Fibroblast of villous mesenchyme (primary cell): ENCODE measurements at regions not wholly inside any gene's neighbourhood (a gene's known extent, or its start where the extent isn't known, plus 50 kb on each side); places are given as distances from the start of the nearest gene placed in this dataset.
A peak's percentile ranks its signal among the peaks of the same experiment; 100 is the strongest.

ENCODE experiments used
- DNase-seq: peaks from one replicate; pipeline ENCODE4 v3.0.0-alpha.2; 2010; ENCODE audit warnings: low read depth
- H3K4me3 ChIP-seq: 2 replicates; pipeline ENCODE4 v1.5.1; 2011; ENCODE audit warnings: low read depth, mild to moderate bottlenecking, low read length
- TF ChIP-seq, protein P1 (sequence below): IDR thresholded peaks from 2 replicates; pipeline ENCODE4 v1.5.1; 2012; ENCODE audit warnings: low read depth, mild to moderate bottlenecking, low read length; ENCODE audit not compliant: insufficient read depth

DNA sequence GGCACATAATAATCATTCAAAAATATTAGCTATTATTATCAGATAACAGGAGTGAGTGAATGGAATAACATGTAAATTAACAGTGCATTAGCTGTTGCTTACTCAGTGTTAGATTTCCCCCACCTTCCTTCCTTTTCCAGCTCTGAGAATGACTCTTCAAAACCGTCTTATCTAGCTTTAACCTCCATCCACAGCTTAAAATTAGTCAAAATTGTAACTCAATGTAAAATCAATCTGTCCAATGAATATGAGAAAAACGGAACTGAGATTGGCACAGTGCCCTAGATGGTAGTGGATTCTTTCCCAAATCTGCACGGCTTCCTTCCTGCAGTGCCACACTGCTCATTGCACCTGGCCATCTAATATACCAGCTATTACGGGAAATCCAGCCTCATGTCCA, 156.8 kb upstream of the BDNF start:
- no peak overlapping the region for H3K4me3 ChIP-seq
- DNase-seq, result no peak
- TF ChIP-seq, protein P1, sequence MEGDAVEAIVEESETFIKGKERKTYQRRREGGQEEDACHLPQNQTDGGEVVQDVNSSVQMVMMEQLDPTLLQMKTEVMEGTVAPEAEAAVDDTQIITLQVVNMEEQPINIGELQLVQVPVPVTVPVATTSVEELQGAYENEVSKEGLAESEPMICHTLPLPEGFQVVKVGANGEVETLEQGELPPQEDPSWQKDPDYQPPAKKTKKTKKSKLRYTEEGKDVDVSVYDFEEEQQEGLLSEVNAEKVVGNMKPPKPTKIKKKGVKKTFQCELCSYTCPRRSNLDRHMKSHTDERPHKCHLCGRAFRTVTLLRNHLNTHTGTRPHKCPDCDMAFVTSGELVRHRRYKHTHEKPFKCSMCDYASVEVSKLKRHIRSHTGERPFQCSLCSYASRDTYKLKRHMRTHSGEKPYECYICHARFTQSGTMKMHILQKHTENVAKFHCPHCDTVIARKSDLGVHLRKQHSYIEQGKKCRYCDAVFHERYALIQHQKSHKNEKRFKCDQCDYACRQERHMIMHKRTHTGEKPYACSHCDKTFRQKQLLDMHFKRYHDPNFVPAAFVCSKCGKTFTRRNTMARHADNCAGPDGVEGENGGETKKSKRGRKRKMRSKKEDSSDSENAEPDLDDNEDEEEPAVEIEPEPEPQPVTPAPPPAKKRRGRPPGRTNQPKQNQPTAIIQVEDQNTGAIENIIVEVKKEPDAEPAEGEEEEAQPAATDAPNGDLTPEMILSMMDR, result no peak

DNA sequence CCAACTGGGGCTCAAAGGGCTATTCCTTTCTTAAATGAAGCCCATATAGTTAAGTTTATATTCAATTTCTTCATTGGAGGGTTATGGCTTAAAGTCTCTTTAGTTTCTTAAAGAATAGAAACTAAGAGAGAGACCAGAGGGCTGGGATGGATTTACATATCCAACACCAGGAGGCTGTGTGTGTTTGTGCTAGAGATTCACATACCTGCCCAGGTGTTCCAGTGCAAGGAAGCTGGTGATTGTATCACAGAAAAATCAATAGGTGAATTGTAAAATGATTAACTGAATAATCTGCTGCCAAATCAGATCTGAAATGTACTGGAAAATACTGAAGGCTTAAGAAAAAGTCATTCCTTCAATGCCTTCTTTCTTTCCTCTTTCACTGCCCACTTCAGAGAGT, 148.2 kb upstream of the BDNF start:
- H3K4me3 ChIP-seq, result no peak overlapping the region
- no peak for DNase-seq
- TF ChIP-seq, protein P1, result no peak

DNA sequence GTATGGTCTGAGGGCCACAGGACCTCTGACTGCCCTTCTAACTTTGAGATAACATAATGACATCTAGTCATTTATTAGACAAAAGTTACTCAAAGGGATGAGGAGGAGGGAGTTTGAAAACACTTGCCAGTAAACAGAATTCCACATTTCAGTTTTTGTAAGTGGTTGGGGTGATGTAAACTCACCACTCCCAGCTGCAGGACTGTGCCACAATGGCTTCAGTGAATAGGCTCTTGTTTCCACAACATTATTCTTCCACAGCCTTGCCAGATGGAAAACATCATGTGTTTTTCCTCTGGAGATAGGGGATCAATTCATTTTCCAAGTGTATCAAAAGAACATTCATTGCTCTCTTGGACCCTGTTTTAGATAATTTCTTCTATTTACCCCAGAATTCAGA, 147.2 kb upstream of the BDNF start:
- H3K4me3 ChIP-seq, result no peak overlapping the region
- DNase-seq, result no peak
- TF ChIP-seq, protein P1, result no peak

DNA sequence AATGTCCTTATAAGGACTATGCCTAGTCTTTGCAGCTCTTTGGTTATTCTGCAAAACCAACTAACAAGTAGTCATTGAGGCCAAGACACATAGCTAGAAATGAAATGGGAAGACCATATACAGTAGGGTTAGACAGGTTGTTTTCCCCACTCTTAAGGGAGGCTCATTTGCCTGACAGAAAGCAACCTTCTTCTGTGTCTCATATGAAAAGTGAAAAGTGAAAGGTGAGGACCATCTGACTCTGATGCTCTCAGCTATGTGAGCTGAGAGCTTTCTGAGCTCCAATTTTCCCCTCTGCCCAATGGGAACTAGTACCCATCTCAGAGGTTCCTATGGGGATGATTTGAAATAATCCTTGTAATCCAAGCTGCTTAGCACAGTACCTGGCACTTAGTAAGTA, 142.0 kb upstream of the BDNF start:
- TF ChIP-seq, protein P1, result no peak
- DNase-seq, result no peak

DNA sequence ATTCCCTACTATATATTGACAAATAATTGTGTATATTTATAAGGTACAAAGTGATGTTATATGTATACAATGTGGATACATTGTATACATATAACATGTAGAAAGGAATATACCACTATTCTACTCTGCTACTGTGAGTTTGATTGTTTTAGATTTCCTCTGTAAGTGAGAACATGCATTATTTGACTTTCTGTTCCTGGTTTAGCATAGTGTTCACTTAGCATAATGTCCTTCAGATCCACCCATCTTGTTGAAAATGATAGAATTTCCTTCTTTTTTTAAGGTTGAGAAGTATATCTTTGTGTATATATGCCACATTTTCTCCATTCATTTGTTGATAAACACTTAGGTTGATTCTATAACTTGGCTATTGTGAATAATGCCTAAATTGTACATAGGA, 140.8 kb upstream of the BDNF start:
- no peak overlapping the region for H3K4me3 ChIP-seq
- TF ChIP-seq, protein P1, result no peak
- DNase-seq, result no peak

More for the DNA sequence above, 142.0 kb upstream of the BDNF start:
- no peak overlapping the region for H3K4me3 ChIP-seq

DNA sequence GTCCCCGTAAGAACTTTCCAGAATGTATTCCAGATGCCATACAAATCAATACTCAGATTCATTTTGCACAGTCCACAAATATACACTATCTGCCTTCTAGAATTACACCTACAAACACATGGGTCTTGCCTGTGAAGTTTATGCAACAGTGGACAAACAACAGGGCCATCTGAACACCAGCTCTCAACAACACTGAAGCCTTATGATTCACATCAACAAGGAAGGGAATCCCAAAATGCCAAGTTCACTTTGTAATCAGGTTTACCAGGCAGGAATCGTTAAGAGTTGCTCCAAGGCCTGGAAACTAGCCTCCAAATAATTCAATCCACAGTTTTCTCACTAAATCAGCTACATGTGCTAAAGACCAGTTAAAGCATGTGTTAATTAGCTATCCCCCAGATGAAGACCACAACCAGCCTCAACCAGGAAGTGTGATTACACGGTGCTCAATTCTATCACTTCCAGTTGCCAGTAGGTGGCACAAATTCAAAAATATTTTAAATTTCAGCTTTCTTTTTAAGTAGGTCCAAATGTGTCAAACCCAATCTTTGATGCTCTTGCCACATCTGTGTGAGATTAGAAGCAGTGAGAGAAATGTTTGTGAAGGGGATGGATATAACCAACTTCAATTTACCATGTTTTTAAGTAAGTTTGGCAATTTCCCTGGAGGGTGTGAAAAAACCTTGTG, 139.1 kb upstream of the BDNF start:
- TF ChIP-seq, protein P1, result peak; percentile 49
- DNase-seq, result peak; percentile 37

DNA sequence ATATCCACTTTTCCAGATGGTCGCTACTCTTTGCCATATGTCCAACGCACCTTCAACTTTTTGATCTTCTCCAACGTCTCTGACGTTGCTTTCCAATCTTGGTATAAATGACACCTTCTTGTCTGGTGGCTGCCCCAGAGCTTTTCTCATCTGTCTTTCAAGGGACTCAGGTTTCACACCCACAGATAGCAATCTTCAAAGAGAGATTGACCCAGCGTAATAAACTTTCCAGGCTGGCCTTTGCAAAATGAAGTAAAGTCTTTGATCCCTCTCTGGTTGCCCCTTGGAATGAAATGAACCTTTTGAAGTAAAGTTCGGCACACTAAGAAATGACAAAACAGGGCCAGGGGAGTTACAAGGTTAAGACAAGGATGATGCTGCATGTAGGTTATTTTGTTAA, 138.4 kb upstream of the BDNF start:
- TF ChIP-seq, protein P1, result no peak
- DNase-seq, result no peak
- H3K4me3 ChIP-seq, result no peak overlapping the region

More for the DNA sequence above, 139.1 kb upstream of the BDNF start:
- no peak overlapping the region for H3K4me3 ChIP-seq
